Endothelial cell (in vitro differentiated cells): ENCODE measurements at regions not wholly inside any gene's neighbourhood (a gene's known extent, or its start where the extent isn't known, plus 50 kb on each side); places are given as distances from the start of the nearest gene placed in this dataset.

Experiments used
- DNase-seq: peaks from one replicate; pipeline ENCODE4 v3.0.0; 2021; ENCODE audit warnings: low spot score
- H3K27ac Mint-ChIP-seq: one replicate; pipeline ENCODE4 v1.8.0; 2021; ENCODE audit warnings: mixed read lengths, inconsistent platforms; ENCODE audit not compliant: unreplicated experiment
- H3K27me3 Mint-ChIP-seq: one replicate; pipeline ENCODE4 v1.8.0; 2021; ENCODE audit warnings: mild to moderate bottlenecking, moderate library complexity, mixed read lengths, inconsistent platforms; ENCODE audit not compliant: unreplicated experiment
- H3K36me3 Mint-ChIP-seq: one replicate; pipeline ENCODE4 v1.8.0; 2021; ENCODE audit warnings: mild to moderate bottlenecking, low read depth, mixed read lengths, inconsistent platforms; ENCODE audit not compliant: unreplicated experiment
- H3K4me1 Mint-ChIP-seq: one replicate; pipeline ENCODE4 v1.8.0; 2021; ENCODE audit warnings: mild to moderate bottlenecking, mixed read lengths, inconsistent platforms; ENCODE audit not compliant: unreplicated experiment
- H3K4me3 Mint-ChIP-seq: one replicate; pipeline ENCODE4 v1.8.0; 2021; ENCODE audit warnings: mild to moderate bottlenecking, mixed read lengths, inconsistent platforms; ENCODE audit not compliant: unreplicated experiment
- H3K9me3 Mint-ChIP-seq: one replicate; pipeline ENCODE4 v1.8.0; 2021; ENCODE audit warnings: mixed read lengths, inconsistent platforms; ENCODE audit not compliant: unreplicated experiment
- TF ChIP-seq, protein P1 (sequence below): fragments of 200-600 bp; sonication (generic); IDR thresholded peaks from one replicate; pipeline ENCODE4 v1.5.0; 2021; ENCODE audit warnings: antibody characterized with exemption; ENCODE audit not compliant: unreplicated experiment

DNA sequence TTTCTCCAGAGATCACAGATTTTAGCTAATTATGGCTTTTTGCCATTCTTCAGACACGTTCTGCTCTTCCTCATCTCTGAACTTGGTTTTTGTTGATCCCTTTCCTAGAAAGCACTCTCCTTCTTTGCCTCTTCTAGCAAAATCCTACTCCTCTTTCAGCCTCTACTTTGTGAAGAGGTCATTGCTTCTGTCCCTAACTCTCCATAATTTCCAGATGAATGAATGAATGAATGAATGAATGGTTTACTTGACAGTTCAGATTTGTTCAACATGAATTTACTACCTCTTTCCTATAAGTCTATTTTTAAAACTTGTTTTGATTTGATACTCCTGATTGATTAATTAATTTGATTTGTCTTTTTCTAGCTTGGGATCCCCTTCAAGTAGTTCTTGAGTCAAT lies 94.0 kb upstream of the IFNGR1 start:
- no peak overlapping the region for H3K4me3 Mint-ChIP-seq
- TF ChIP-seq, protein P1, sequence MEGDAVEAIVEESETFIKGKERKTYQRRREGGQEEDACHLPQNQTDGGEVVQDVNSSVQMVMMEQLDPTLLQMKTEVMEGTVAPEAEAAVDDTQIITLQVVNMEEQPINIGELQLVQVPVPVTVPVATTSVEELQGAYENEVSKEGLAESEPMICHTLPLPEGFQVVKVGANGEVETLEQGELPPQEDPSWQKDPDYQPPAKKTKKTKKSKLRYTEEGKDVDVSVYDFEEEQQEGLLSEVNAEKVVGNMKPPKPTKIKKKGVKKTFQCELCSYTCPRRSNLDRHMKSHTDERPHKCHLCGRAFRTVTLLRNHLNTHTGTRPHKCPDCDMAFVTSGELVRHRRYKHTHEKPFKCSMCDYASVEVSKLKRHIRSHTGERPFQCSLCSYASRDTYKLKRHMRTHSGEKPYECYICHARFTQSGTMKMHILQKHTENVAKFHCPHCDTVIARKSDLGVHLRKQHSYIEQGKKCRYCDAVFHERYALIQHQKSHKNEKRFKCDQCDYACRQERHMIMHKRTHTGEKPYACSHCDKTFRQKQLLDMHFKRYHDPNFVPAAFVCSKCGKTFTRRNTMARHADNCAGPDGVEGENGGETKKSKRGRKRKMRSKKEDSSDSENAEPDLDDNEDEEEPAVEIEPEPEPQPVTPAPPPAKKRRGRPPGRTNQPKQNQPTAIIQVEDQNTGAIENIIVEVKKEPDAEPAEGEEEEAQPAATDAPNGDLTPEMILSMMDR: no peak
- no peaks in the 10 kb centered on the region for H3K9me3 Mint-ChIP-seq
- H3K4me1 Mint-ChIP-seq: no peaks in the 10 kb centered on the region
- H3K27me3 Mint-ChIP-seq: no peaks in the 10 kb centered on the region
- no peaks in the 10 kb centered on the region for H3K36me3 Mint-ChIP-seq
- DNase-seq: no peak
- no peak overlapping the region for H3K27ac Mint-ChIP-seq

- H3K4me1 Mint-ChIP-seq: no peaks in the 10 kb centered on the region
These were observed 92.8 kb upstream of the IFNGR1 start for GRCh38 chr6:137311940-137312339.

DNA sequence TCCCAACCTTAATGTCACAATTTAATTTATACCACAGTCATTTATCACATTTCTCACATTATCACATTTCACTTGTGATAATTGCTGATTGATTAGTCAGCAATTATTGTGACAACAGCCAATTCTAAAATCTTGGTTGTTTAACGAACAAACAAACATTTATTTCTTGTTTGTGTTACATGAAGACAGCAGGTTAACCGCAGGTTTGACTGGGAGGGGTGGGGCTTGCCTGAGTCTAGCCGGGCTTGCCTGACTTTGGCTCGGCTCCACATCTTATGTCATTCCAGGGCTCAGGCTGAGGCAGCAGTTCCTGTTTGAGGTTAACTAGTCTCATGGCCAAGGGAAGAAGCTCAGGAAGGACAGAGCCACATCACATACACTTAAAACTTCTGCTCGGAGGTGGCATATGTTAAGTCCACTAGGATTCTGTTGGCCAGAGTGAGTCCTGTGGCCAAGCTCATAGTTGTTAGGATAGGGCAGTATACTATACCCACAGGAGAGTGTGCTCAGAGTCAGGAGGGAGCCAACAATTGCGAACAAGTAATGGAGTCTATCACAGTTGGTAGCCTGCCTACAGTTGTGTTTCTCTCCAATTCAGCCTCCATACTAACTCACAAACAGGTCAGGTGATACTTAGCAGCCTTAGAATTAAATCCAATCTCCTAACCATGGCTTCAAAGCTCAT lies 90.0 kb upstream of the IFNGR1 start:
- Mint-ChIP-seq H3K4me3 (no peak overlapping the region), H3K4me1 (no peaks in the 10 kb centered on the region), H3K27me3 (no peaks in the 10 kb centered on the region), H3K9me3 (no peaks in the 10 kb centered on the region), H3K27ac (no peak overlapping the region), H3K36me3 (no peaks in the 10 kb centered on the region)
- no peak for DNase-seq
- TF ChIP-seq, protein P1: no peak

More at GRCh38 chr6:137311940-137312339, 92.8 kb upstream of the IFNGR1 start:
- no peaks in the 10 kb centered on the region for H3K9me3 Mint-ChIP-seq
- TF ChIP-seq, protein P1: no peak
- DNase-seq: no peak
- H3K27me3 Mint-ChIP-seq: no peaks in the 10 kb centered on the region
- no peaks in the 10 kb centered on the region for H3K36me3 Mint-ChIP-seq
- H3K27ac Mint-ChIP-seq: no peak overlapping the region
- H3K4me3 Mint-ChIP-seq: no peak overlapping the region

- Mint-ChIP-seq H3K27ac (no peak overlapping the region), H3K4me1 (no peaks in the 10 kb centered on the region), H3K4me3 (no peak overlapping the region), H3K27me3 (no peaks in the 10 kb centered on the region), H3K9me3 (no peaks in the 10 kb centered on the region), H3K36me3 (no peaks in the 10 kb centered on the region)
- DNase-seq: no peak
- TF ChIP-seq, protein P1: no peak
These were observed 88.1 kb upstream of the IFNGR1 start for GRCh38 chr6:137307163-137307854.

- no peaks in the 10 kb centered on the region for H3K9me3 Mint-ChIP-seq
- H3K4me1 Mint-ChIP-seq: peaks cover under 1% of the 10 kb centered on the region
- H3K27me3 Mint-ChIP-seq: peaks cover 2% of the 10 kb centered on the region
- H3K27ac Mint-ChIP-seq: no peak overlapping the region
- no peaks in the 10 kb centered on the region for H3K36me3 Mint-ChIP-seq
- TF ChIP-seq, protein P1: no peak
- H3K4me3 Mint-ChIP-seq: no peak overlapping the region
- no peak for DNase-seq
These were observed 86.5 kb upstream of the IFNGR1 start for GRCh38 chr6:137305691-137306090.
